Tibial artery (tissue), 4 donors: ENCODE measurements at regions not wholly inside any gene's neighbourhood (a gene's known extent, or its start where the extent isn't known, plus 50 kb on each side); places are given as distances from the start of the nearest gene placed in this dataset.
"Not testable (repeated sequence)": the region's sequence is repeated elsewhere in the genome, so short reads cannot be mapped to it uniquely, and the experiment has no call there.

ENCODE experiments used
- DNase-seq, 2 donors: peaks; one replicate each; pipeline ENCODE4 v3.0.0-alpha.2; 2019
- H3K27ac ChIP-seq, 2 donors: fragments of 200-600 bp; sonication (generic) in 1 of 2; 1 replicate in 1 of 2; 2 replicates in 1 of 2; pipeline ENCODE4 v1.5.1; 2018 to 2019; ENCODE audit warnings: mild to moderate bottlenecking in 1 of 2
- H3K27me3 ChIP-seq, 2 donors: fragments of 200-600 bp; sonication (generic) in 1 of 2; one replicate each; pipeline versions ENCODE4 v1.5.1 to v1.6.0; 2016 to 2019
- H3K36me3 ChIP-seq, 3 donors: fragments of 200-600 bp; sonication (generic) in 2 of 3; one replicate each; pipeline ENCODE4 v1.5.1; 2016 to 2019; ENCODE audit warnings: mild to moderate bottlenecking in 2 of 3
- H3K4me1 ChIP-seq, 4 donors: fragments of 200-600 bp; sonication (generic) in 2 of 4; 1 replicate in 3 of 4; 2 replicates in 1 of 4; pipeline ENCODE4 v1.5.1; 2016 to 2019
- H3K4me3 ChIP-seq, 2 donors: fragments of 200-600 bp; sonication (generic) in 1 of 2; 1 replicate in 1 of 2; 2 replicates in 1 of 2; pipeline ENCODE4 v1.5.1; 2018 to 2019; ENCODE audit warnings: mild to moderate bottlenecking in 2 of 2
- H3K9me3 ChIP-seq, 3 donors: fragments of 200-600 bp; sonication (generic) in 1 of 3; one replicate each; pipeline ENCODE4 v1.5.1; 2016 to 2019
- intact Hi-C: fragments of 100-400 bp; cut with DNase I; formaldehyde crosslinking; loops from one replicate; pipeline ENCODE4 v1.15.0; 2023; ENCODE audit warnings: low total_unique reads
- TF ChIP-seq, protein P1 (sequence below), 2 experiments: fragments of 200-600 bp in 1 of 2; fragments of 450-650 bp in 1 of 2; IDR thresholded peaks; one replicate each; pipeline ENCODE4 v1.5.1; 2017 to 2019; ENCODE audit warnings: antibody characterized with exemption in 2 of 2, mild to moderate bottlenecking in 1 of 2, moderate library complexity in 1 of 2

- no peak for DNase-seq
- no peaks in the 10 kb centered on the region for H3K27me3 ChIP-seq
- H3K9me3 ChIP-seq = no peaks in the 10 kb centered on the region
- no peaks in the 10 kb centered on the region for H3K36me3 ChIP-seq
- no peak overlapping the region for H3K4me3 ChIP-seq
- H3K27ac ChIP-seq = no peak overlapping the region
- intact Hi-C loops = no loop called here
- H3K4me1 ChIP-seq = no peaks in the 10 kb centered on the region
- TF ChIP-seq, protein P1, sequence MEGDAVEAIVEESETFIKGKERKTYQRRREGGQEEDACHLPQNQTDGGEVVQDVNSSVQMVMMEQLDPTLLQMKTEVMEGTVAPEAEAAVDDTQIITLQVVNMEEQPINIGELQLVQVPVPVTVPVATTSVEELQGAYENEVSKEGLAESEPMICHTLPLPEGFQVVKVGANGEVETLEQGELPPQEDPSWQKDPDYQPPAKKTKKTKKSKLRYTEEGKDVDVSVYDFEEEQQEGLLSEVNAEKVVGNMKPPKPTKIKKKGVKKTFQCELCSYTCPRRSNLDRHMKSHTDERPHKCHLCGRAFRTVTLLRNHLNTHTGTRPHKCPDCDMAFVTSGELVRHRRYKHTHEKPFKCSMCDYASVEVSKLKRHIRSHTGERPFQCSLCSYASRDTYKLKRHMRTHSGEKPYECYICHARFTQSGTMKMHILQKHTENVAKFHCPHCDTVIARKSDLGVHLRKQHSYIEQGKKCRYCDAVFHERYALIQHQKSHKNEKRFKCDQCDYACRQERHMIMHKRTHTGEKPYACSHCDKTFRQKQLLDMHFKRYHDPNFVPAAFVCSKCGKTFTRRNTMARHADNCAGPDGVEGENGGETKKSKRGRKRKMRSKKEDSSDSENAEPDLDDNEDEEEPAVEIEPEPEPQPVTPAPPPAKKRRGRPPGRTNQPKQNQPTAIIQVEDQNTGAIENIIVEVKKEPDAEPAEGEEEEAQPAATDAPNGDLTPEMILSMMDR (IDR thresholded peaks at IDR 0.05) = no peak
Measured at GRCh38 chrY:26638063-26638462, 1016.1 kb downstream of the CDY1 start.

- H3K27ac ChIP-seq, H3K4me3 ChIP-seq, H3K36me3 ChIP-seq, H3K4me1 ChIP-seq, H3K27me3 ChIP-seq, H3K9me3 ChIP-seq, intact Hi-C loops: not testable (repeated sequence)
- peak in 1 of 2 donors; percentile 18 for DNase-seq
Measured at GRCh38 chrY:26645856-26646255, 1023.9 kb downstream of the CDY1 start.

- H3K4me3 ChIP-seq, H3K27ac ChIP-seq, DNase-seq, H3K27me3 ChIP-seq, H3K9me3 ChIP-seq, H3K4me1 ChIP-seq, intact Hi-C loops, H3K36me3 ChIP-seq: not testable (repeated sequence)
Measured at GRCh38 chrY:26648240-26648639, 1026.3 kb downstream of the CDY1 start.

- H3K27ac ChIP-seq, H3K4me3 ChIP-seq, H3K36me3 ChIP-seq, H3K9me3 ChIP-seq, H3K27me3 ChIP-seq, intact Hi-C loops, H3K4me1 ChIP-seq: not testable (repeated sequence)
- peak in 1 of 2 donors; percentile 19 for DNase-seq
Measured at GRCh38 chrY:26664245-26664644, 1042.3 kb downstream of the CDY1 start.

DNA sequence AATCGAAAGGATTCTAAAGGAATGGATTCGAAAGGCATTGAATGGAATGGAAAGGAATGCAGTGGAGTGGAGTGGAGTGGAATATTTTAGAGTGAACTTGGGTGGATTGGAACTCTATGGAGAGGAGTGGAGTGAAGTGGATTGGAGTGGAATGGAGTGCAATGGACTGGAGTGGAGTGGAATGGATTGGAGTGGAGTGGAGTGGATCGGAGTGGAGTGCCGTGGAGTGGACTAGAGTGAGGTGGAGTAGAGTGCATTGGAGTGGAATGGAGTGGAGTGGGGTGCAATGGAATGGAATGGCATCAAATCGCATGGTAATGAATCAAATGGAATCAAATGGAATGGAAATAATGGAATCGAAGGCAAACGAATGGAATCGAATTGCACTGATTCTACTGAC, 1044.8 kb downstream of the CDY1 start:
- intact Hi-C loops, H3K27ac ChIP-seq, H3K4me1 ChIP-seq, H3K36me3 ChIP-seq, H3K4me3 ChIP-seq, H3K27me3 ChIP-seq: not testable (repeated sequence)
- peak; percentile 28 to 68 for DNase-seq
- H3K9me3 ChIP-seq = peaks cover 0 to 20% (median 0%) of the 10 kb centered on the region in 3 donors

GRCh38 chrY:26669243-26669642, 1047.3 kb downstream of the CDY1 start:
- intact Hi-C loops, H3K36me3 ChIP-seq, H3K27me3 ChIP-seq, H3K4me3 ChIP-seq, H3K27ac ChIP-seq, H3K4me1 ChIP-seq, DNase-seq: not testable (repeated sequence)
- H3K9me3 ChIP-seq = peaks cover 0 to 20% (median 0%) of the 10 kb centered on the region in 3 donors

DNA sequence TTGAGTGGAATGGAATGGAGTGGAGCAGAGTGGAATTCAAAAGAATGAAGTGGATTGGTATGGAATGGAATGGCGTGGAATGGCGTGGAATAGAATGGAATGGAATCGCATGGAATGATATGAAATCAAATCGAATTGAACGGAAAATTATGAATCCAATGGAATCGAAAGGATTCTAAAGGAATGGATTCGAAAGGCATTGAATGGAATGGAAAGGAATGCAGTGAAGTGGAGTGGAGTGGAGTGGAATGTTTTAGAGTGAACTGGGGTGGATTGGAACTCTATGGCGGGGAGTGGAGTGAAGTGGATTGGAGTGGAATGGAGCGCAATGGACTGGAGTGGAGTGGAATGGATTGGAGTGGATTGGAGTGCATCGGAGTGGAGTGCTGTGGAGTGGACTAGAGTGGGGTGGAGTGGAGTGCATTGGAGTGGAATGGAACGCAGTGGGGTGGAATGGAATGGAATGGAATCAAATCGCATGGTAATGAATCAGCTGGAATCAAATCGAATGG, 1048.5 kb downstream of the CDY1 start:
- H3K27ac ChIP-seq, intact Hi-C loops, H3K4me1 ChIP-seq, H3K36me3 ChIP-seq, H3K4me3 ChIP-seq, H3K27me3 ChIP-seq: not testable (repeated sequence)
- peaks cover 0 to 20% (median 0%) of the 10 kb centered on the region in 3 donors for H3K9me3 ChIP-seq
- peak; percentile 31 to 73 for DNase-seq

- H3K27ac ChIP-seq, H3K27me3 ChIP-seq, H3K36me3 ChIP-seq, intact Hi-C loops, H3K4me3 ChIP-seq, H3K4me1 ChIP-seq: not testable (repeated sequence)
- peak; percentile 60 to 81 for DNase-seq
- peaks cover 0 to 20% (median 0%) of the 10 kb centered on the region in 3 donors for H3K9me3 ChIP-seq
Measured at GRCh38 chrY:26670881-26671879, 1049.3 kb downstream of the CDY1 start.
